GM18909 (cell line): ENCODE measurements at regions not wholly inside any gene's neighbourhood (a gene's known extent, or its start where the extent isn't known, plus 50 kb on each side); places are given as distances from the start of the nearest gene placed in this dataset.
"Not testable (repeated sequence)": the region's sequence is repeated elsewhere in the genome, so short reads cannot be mapped to it uniquely, and the experiment has no call there.

Experiments
- ATAC-seq: cut with Tn5 transposase; IDR thresholded peaks from one replicate; pipeline ENCODE4 v1.9.1; 2021; ENCODE audit warnings: mild to moderate bottlenecking; ENCODE audit not compliant: unreplicated experiment, poor library complexity

GRCh38 chr7:150093897-150094296, 220.1 kb downstream of the ATP6V0E2 start:
- not testable (repeated sequence) for ATAC-seq

- not testable (repeated sequence) for ATAC-seq
Measured at GRCh38 chr7:150096213-150096994, 222.6 kb downstream of the ATP6V0E2 start.

GRCh38 chr7:150098592-150098991, 224.6 kb upstream of the LRRC61 start:
- not testable (repeated sequence) for ATAC-seq

- not testable (repeated sequence) for ATAC-seq
Measured at GRCh38 chr7:150101282-150101681, 221.9 kb upstream of the LRRC61 start.

GRCh38 chr7:150107283-150107682, 215.9 kb upstream of the LRRC61 start:
- not testable (repeated sequence) for ATAC-seq

- not testable (repeated sequence) for ATAC-seq
Measured at GRCh38 chr7:150110375-150110820, 212.8 kb upstream of the LRRC61 start.

GRCh38 chr7:150110882-150111281, 212.3 kb upstream of the LRRC61 start:
- ATAC-seq: not testable (repeated sequence)

- not testable (repeated sequence) for ATAC-seq
Measured at GRCh38 chr7:150111373-150112139, 211.6 kb upstream of the LRRC61 start.

- not testable (repeated sequence) for ATAC-seq
Measured at GRCh38 chr7:150113301-150113700, 209.9 kb upstream of the LRRC61 start.

GRCh38 chr7:150114591-150114990, 208.6 kb upstream of the LRRC61 start:
- ATAC-seq: not testable (repeated sequence)

- ATAC-seq: not testable (repeated sequence)
Measured at GRCh38 chr7:150119966-150120365, 203.2 kb upstream of the LRRC61 start.

GRCh38 chr7:150125831-150126230, 197.3 kb upstream of the LRRC61 start:
- not testable (repeated sequence) for ATAC-seq

- ATAC-seq: not testable (repeated sequence)
Measured at GRCh38 chr7:150134451-150134850, 188.7 kb upstream of the LRRC61 start.

GRCh38 chr7:150135620-150136190, 187.4 kb upstream of the LRRC61 start:
- not testable (repeated sequence) for ATAC-seq

GRCh38 chr7:150139840-150140239, 183.3 kb upstream of the LRRC61 start:
- ATAC-seq: not testable (repeated sequence)

- ATAC-seq: not testable (repeated sequence)
Measured at GRCh38 chr7:150141525-150142345, 181.4 kb upstream of the LRRC61 start.

GRCh38 chr7:150146124-150146523, 177.0 kb upstream of the LRRC61 start:
- ATAC-seq: not testable (repeated sequence)

GRCh38 chr7:150147524-150147923, 175.6 kb upstream of the LRRC61 start:
- ATAC-seq: not testable (repeated sequence)

- ATAC-seq: not testable (repeated sequence)
Measured at GRCh38 chr7:150156015-150156414, 167.1 kb upstream of the LRRC61 start.

- not testable (repeated sequence) for ATAC-seq
Measured at GRCh38 chr7:150158696-150159095, 164.5 kb upstream of the LRRC61 start.
